ENCODE measurements at regions not wholly inside any gene's neighbourhood (a gene's known extent, or its start where the extent isn't known, plus 50 kb on each side); places are given as distances from the start of the nearest gene placed in this dataset.
A peak's percentile ranks its signal among the peaks of the same experiment; 100 is the strongest.

- peak; percentile 44; the same call in 1 of the 2 replicates for TF ChIP-seq ZBTB38 (CRISPR knock-in tag; IDR thresholded peaks at IDR 0.05)
- 0 out of 2 replicates have a peak, but pooled peaks have one; percentile 41 for TF ChIP-seq FOXP1 (IDR thresholded peaks at IDR 0.05)
- TF ChIP-seq FOXP1 (CRISPR knock-in tag; IDR thresholded peaks at IDR 0.05): peak; percentile 94
- TF ChIP-seq HDAC2 (CRISPR knock-in tag; IDR thresholded peaks at IDR 0.05): peak; percentile 98
- TF ChIP-seq ZNF280D (CRISPR knock-in tag; IDR thresholded peaks at IDR 0.05): peak; percentile 91
- peak; percentile 54; the same call in 1 of the 2 replicates for TF ChIP-seq YEATS2 (CRISPR knock-in tag; IDR thresholded peaks at IDR 0.05; ENCODE audit: borderline replicate concordance)
- TF ChIP-seq U2AF1 (optimal IDR thresholded peaks at IDR 0.05; ENCODE audit: low read depth, low read length): peak; percentile 90
- peak; percentile 50; the same call in 1 of the 2 replicates for TF ChIP-seq AFF4 (CRISPR knock-in tag; IDR thresholded peaks at IDR 0.05)
- TF ChIP-seq ZNF430 (CRISPR knock-in tag; IDR thresholded peaks at IDR 0.05): peak; percentile 37; the same call in 1 of the 2 replicates
- TF ChIP-seq HNF1A (IDR thresholded peaks at IDR 0.05; ENCODE audit: low read depth): peak; percentile 72
- TF ChIP-seq HNF1A (CRISPR knock-in tag; IDR thresholded peaks at IDR 0.05; ENCODE audit: borderline replicate concordance): peak; percentile 90
- TF ChIP-seq TBX3 (IDR thresholded peaks at IDR 0.05; ENCODE audit: borderline replicate concordance): peak; percentile 98
- 0 out of 2 replicates have a peak, but pooled peaks have one; percentile 44 for TF ChIP-seq SMYD3 (CRISPR knock-in tag; IDR thresholded peaks at IDR 0.05)
- peak; percentile 15; the same call in 1 of the 2 replicates for TF ChIP-seq RAD21 (CRISPR knock-in tag; IDR thresholded peaks at IDR 0.05)
- TF ChIP-seq YY1 (IDR thresholded peaks at IDR 0.05; ENCODE audit: insufficient read depth, insufficient replicate concordance, low read depth, low read length): peak; percentile 41
- peak; percentile 72; the same call in 1 of the 2 replicates for TF ChIP-seq ZNF614 (CRISPR knock-in tag; IDR thresholded peaks at IDR 0.05; ENCODE audit: borderline replicate concordance)
- no peak for TF ChIP-seq GABPA (IDR thresholded peaks at IDR 0.05; ENCODE audit: low read depth, low read length)
- TF ChIP-seq GABPA (CRISPR knock-in tag; IDR thresholded peaks at IDR 0.05; ENCODE audit: low read depth): peak; percentile 40
- TF ChIP-seq BCL6 (CRISPR knock-in tag; IDR thresholded peaks at IDR 0.05): peak; percentile 97
- peak; percentile 34; the same call in 1 of the 2 replicates for TF ChIP-seq POLR2AphosphoS5 (IDR thresholded peaks at IDR 0.05; ENCODE audit: low read depth, low read length)
Measured at GRCh38 chr1:43039228-43040055, 80.8 kb upstream of the SLC2A1 start (continued).

All from HepG2 (cell line).